GM13977 (cell line): ENCODE measurements at regions not wholly inside any gene's neighbourhood (a gene's known extent, or its start where the extent isn't known, plus 50 kb on each side); places are given as distances from the start of the nearest gene placed in this dataset.

Source experiments
- DNase-seq: peaks from one replicate; pipeline ENCODE4 v3.0.0; 2012; ENCODE audit warnings: low spot score
- CTCF ChIP-seq: IDR thresholded peaks from 2 replicates; pipeline ENCODE4 v1.5.1; 2012; ENCODE audit warnings: mild to moderate bottlenecking, control low read depth; ENCODE audit not compliant: insufficient read depth; ENCODE audit errors: extremely low read depth, missing control alignments
- in situ Hi-C: fragments of 300-500 bp; cut with MboI; formaldehyde crosslinking; loops from one replicate; pipeline ENCODE4 v1.12.0; 2022; ENCODE audit warnings: low sequenced_read_pairs, low pct_unique_long_range_greater_than_20kb, mixed read lengths, inconsistent platforms; ENCODE audit not compliant: unreplicated experiment

- DNase-seq, result no peak
- in situ Hi-C loops, result no loop called here
- TF ChIP-seq CTCF, result no peak
Observed at GRCh38 chr14:25896777-25897176, 701.1 kb downstream of the NOVA1 start.

DNA sequence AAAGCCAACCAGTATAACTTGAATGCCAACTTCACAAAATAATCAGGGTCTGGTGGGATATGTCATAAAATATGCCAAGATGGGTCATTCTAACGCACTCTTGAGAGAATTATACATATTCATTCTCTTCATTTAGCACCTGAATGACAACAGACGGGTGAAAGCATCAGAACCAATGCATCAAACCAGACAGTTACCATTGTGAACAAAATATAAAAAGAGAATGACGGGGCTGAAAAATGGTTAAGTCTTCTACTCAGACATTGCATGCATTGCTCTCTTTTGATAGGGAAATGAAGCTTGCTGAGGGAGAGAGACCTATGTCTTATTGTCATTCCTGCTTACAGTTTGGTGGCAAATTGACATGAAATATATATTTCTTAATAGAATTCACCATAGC is 702.1 kb downstream of the NOVA1 start:
- DNase-seq, result no peak
- in situ Hi-C loops, result no loop called here
- no peak for TF ChIP-seq CTCF

- in situ Hi-C loops, result no loop called here
- no peak for DNase-seq
- no peak for TF ChIP-seq CTCF
Observed at GRCh38 chr14:25887251-25887878, 710.5 kb downstream of the NOVA1 start.

- no peak for DNase-seq
- in situ Hi-C loops, result no loop called here
- no peak for TF ChIP-seq CTCF
Observed at GRCh38 chr14:25884657-25885056, 713.2 kb downstream of the NOVA1 start.

DNA sequence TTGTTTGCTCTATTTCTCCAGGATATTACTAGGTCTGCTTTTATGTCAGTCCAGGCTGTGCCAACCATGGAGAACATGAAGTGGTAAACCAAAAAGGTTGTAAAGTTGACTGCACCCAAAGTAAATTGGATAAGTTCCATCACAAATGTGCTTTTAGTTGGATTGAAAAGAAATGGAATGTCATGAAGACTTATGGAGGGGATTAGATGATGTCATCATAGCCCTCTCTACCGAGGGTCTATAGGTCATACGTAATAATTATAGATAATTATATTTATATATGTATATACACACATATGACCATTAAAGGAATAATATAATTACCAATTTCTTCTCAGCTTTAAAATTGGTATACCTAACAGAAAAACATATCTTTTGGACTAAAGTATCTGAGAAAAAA is 714.9 kb downstream of the NOVA1 start:
- in situ Hi-C loops, result no loop called here
- no peak for DNase-seq
- TF ChIP-seq CTCF, result no peak

DNA sequence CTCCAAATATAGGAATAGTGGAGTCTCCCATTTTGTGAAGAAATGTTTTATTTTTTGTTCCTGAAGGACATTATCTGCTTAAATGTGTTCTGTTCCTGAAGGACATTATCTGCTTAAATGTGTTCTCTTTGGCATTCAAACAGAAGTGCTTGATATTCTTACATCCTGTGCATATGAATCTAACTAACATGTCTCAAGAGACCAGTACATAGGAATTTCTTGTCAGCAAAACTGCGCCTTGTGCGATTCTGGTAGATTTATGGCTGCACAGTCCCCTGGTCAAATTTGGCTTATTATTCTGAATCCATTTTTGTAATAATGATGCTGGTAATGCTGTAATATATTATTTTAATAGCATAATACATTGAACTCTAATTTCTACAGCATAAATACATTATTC is 722.4 kb downstream of the NOVA1 start:
- DNase-seq, result no peak
- in situ Hi-C loops, result no loop called here
- TF ChIP-seq CTCF, result no peak

- no peak for TF ChIP-seq CTCF
- DNase-seq, result no peak
- in situ Hi-C loops, result no loop called here
Observed at GRCh38 chr14:25869854-25870253, 728.0 kb downstream of the NOVA1 start.
